ENCODE measurements at regions not wholly inside any gene's neighbourhood (a gene's known extent, or its start where the extent isn't known, plus 50 kb on each side); places are given as distances from the start of the nearest gene placed in this dataset.

DNA sequence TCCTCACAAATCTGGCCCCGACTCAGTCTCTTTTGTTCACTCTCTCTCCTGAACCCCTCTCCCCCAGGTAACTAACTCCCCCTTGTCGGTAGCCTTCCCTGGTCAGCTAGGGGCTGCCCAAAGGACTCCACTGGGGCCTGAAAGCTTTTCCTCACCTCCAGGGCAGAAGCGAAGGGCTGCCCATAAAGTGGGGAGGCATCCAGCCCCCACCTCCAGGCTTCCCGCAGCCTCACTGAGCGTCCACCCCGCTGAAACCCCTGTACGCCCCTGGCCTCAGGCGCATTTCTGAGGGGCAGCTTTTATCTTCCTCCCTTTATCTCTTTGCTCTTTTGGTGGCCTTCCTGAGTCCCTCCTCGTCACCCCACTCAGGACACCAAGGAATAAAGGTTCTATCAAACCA lies 249.3 kb downstream of the CYP26B1 start:
- 95 to 98% methylated on average over 9 of the region's 9 CpGs for WGBS, 2 donors
- TF ChIP-seq, protein P1, sequence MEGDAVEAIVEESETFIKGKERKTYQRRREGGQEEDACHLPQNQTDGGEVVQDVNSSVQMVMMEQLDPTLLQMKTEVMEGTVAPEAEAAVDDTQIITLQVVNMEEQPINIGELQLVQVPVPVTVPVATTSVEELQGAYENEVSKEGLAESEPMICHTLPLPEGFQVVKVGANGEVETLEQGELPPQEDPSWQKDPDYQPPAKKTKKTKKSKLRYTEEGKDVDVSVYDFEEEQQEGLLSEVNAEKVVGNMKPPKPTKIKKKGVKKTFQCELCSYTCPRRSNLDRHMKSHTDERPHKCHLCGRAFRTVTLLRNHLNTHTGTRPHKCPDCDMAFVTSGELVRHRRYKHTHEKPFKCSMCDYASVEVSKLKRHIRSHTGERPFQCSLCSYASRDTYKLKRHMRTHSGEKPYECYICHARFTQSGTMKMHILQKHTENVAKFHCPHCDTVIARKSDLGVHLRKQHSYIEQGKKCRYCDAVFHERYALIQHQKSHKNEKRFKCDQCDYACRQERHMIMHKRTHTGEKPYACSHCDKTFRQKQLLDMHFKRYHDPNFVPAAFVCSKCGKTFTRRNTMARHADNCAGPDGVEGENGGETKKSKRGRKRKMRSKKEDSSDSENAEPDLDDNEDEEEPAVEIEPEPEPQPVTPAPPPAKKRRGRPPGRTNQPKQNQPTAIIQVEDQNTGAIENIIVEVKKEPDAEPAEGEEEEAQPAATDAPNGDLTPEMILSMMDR (IDR thresholded peaks at IDR 0.05), result no peak
- TF ChIP-seq POLR2A (IDR thresholded peaks at IDR 0.05), result no peak
- peak in 1 of 2 donors; percentile 52 for DNase-seq (ENCODE audit: low spot score in 2 of 2)
- intact Hi-C loops (cut with DNase I; ENCODE audit: low total_unique reads), result no loop called here
- H3K4me3 ChIP-seq (ENCODE audit: low read depth, poor library complexity, severe bottlenecking), result no peak overlapping the region

- peak in 1 of 2 donors; percentile 76 for DNase-seq (ENCODE audit: low spot score in 2 of 2)
- no peak overlapping the region for H3K4me3 ChIP-seq (ENCODE audit: low read depth, poor library complexity, severe bottlenecking)
- WGBS, 2 donors, result 86 to 87% methylated on average over 7 of the region's 7 CpGs
- intact Hi-C loops (cut with DNase I; ENCODE audit: low total_unique reads), result no loop called here
- TF ChIP-seq, protein P1 (IDR thresholded peaks at IDR 0.05), result no peak
- no peak for TF ChIP-seq POLR2A (IDR thresholded peaks at IDR 0.05)
These were observed 249.8 kb downstream of the CYP26B1 start for GRCh38 chr2:71897836-71898235.

- WGBS, 2 donors, result 50 to 53% methylated on average over 3 to 6 of the region's 6 CpGs
- no peak overlapping the region for H3K4me3 ChIP-seq (ENCODE audit: low read depth, poor library complexity, severe bottlenecking)
- DNase-seq (ENCODE audit: low spot score in 2 of 2), result peak in 1 of 2 donors; percentile 68
- no peak for TF ChIP-seq POLR2A (IDR thresholded peaks at IDR 0.05)
- TF ChIP-seq, protein P1 (IDR thresholded peaks at IDR 0.05), result no peak
- intact Hi-C loops (cut with DNase I; ENCODE audit: low total_unique reads), result no loop called here
These were observed 250.6 kb downstream of the CYP26B1 start for GRCh38 chr2:71897137-71897480.

GRCh38 chr2:71896385-71897136 lies 251.1 kb downstream of the CYP26B1 start:
- intact Hi-C loops (cut with DNase I; ENCODE audit: low total_unique reads), result no loop called here
- H3K4me3 ChIP-seq (ENCODE audit: low read depth, poor library complexity, severe bottlenecking), result no peak overlapping the region
- 69 to 74% methylated on average over 9 of the region's 9 CpGs for whole genome bisulfite sequencing, 2 donors
- peak; percentile 6 to 76 for DNase-seq (ENCODE audit: low spot score in 2 of 2)
- TF ChIP-seq, protein P1 (IDR thresholded peaks at IDR 0.05), result no peak
- no peak for TF ChIP-seq POLR2A (IDR thresholded peaks at IDR 0.05)

DNA sequence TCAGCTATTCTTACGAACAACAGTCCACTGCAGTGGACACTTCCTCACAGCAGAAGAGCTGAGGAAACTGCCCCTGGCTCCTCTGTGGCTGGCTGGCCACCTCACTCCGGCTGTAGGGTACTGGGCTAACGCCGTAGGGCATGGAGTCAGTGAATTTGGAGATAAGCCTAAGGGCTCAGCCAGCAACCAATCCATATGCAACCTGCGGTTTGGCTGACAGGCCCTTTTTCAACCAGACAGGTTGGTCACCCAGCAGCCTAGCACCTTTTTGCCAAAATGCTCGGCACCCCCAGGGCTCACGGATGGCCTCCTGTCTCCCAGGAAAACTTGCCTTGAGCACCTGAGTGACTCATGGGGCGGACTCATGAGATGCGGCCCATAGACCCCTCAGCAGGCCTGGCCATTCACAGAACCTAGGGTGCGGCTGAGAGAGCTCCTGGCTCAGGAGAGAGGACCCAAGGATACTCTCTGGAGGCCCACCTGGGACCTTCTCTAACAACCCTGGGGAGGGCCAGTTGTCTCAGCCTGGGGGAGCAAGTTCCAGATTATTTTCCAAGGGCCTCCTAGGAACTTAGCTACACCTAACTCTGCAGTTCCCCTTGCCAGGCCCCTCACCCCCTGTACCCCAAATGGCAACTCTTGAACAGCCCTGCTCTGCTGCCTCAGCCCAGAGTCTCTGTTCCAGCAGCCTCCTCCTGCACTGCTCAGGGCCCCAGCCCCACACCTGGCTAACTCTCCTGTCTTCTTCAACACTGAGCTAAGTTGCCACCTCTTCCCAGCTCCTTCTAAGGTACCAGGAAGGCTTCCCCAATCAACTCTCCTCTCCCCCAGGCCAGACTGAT lies 252.1 kb downstream of the CYP26B1 start:
- intact Hi-C loops (cut with DNase I; ENCODE audit: low total_unique reads), result no loop called here
- TF ChIP-seq, protein P1 (IDR thresholded peaks at IDR 0.05), result no peak
- no peak for TF ChIP-seq POLR2A (IDR thresholded peaks at IDR 0.05)
- no peak overlapping the region for H3K4me3 ChIP-seq (ENCODE audit: low read depth, poor library complexity, severe bottlenecking)
- DNase-seq (ENCODE audit: low spot score in 2 of 2), result peak; percentile 3 to 53
- 78 to 82% methylated on average over 7 to 10 of the region's 10 CpGs for WGBS, 2 donors
